ENCODE measurements at regions not wholly inside any gene's neighbourhood (a gene's known extent, or its start where the extent isn't known, plus 50 kb on each side); places are given as distances from the start of the nearest gene placed in this dataset.
"Not testable (repeated sequence)": the region's sequence is repeated elsewhere in the genome, so short reads cannot be mapped to it uniquely, and the experiment has no call there.

DNA sequence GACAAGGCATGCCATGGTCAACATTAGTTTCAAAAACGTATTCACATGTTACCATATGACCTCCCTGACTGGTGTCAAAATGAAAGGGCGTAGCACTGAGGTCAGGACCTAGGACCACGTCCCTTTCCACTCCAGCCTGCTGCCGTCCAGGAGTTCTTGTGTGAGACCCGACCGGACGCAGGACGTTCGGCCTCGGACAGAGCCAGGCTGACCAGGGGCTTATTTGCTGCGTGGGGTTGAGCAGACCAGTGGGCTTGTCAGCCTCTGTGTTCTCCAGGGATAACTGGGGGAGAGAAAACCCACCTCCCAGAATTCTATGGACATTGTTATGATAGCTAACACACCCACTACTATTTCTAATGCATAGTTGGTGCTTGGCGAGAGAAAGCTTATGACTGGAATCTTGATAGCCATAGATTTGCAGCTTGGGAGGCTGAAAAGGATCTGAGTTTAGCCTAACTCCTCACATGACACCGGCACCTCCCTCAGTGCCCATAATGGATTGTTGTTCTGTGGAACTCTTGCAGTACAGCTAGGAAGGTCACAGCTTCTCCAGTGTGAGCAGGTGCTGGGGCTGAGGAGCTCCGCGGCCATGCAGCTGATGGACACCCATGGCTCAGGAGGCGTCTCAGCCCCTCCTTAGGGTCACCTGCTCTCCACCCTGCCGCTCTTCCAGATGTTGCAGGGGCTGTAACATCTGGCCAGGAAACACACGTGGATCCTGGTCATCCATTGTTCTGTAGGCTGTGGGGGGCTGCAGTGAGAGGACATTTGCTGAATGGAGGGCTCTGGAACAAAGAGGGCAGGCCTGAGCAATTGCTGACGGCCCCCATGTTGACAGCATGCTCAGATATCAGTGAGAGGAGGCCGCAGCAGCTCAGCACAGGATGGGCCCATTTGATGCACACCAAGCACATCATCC lies 368.4 kb downstream of the IRX2 start:
- DNase-seq: no peak

DNA sequence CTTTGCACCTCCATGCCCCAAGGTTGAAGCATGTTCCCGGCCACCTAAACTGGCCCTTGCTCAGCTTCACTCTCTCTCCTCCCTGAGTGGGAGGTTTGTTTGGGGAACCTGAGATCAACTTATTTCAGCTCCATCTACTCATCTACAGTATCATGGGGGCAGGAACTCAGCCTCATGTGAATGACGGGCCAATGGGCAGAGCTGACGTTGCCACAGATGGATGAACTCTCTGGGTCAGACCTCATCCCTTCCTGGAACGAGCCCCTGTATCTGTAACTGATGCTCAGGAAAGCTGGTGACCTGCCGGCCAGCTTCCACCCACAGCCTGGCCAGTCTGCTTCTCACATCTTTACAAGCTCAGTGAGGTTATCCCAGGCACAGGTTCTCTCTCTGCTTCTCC lies 369.6 kb downstream of the IRX2 start:
- no peak for DNase-seq

GRCh38 chr5:2381070-2381469 lies 370.4 kb downstream of the IRX2 start:
- no peak for DNase-seq

DNA sequence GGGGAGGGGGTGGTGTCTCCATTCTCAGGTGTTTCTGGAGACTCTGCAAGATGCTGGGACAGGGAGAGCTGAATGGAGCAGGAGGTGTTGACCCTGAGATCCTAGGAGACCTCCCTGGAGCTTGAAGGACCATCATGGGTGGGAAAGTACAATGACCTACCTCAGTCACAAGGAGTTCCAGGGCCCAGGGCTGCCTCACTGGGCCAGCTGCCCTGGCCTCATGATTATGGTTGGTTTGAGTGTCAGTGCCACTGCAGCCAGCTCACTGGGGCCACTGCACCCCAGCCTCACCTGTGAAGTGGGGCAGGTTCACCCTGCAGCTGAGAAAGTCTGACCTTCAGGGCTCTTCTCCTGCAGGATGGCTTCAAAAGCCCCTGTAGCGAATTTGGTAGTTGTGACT lies 372.5 kb downstream of the IRX2 start:
- no peak for DNase-seq

DNA sequence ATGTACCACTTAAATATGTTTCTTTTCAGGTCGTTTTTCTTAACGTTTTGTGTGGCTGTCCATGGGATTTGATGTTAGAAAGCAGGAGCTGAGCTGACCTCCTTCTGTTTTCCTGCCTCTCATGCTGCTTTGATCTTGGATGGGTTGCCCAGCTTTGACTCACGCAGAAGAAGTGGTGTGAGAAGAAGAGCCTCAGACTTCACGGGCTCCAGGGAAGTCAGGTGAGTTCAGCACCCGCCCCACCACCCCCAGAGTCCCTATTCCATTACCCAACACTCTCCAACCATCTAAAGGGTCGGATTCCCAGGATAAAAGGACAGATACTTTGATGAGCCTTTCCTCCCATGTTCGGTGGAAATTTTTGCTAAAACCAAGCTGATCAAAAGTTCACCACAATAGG lies 373.4 kb downstream of the IRX2 start:
- DNase-seq: no peak

DNA sequence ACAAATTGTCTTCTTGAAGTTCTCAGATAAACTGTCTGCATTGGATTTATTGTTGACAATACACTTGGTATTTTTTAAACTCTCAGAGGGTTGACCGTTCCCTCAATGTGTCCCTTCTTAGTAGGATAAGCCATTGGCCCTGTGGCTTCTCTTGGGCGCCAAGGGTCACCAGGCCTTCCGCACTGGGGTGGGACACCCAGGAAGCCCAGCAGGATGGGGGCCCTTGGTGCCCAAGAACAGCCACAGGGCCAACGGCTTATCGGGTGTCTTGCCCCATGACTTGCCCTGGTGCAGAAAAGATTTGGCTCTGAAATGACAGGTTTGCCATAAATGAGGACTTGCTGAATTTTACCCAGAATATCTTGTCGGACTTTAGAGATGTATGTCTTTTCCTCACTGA lies 375.0 kb downstream of the IRX2 start:
- DNase-seq: no peak

GRCh38 chr5:2375757-2376250 lies 375.7 kb downstream of the IRX2 start:
- no peak for DNase-seq

DNA sequence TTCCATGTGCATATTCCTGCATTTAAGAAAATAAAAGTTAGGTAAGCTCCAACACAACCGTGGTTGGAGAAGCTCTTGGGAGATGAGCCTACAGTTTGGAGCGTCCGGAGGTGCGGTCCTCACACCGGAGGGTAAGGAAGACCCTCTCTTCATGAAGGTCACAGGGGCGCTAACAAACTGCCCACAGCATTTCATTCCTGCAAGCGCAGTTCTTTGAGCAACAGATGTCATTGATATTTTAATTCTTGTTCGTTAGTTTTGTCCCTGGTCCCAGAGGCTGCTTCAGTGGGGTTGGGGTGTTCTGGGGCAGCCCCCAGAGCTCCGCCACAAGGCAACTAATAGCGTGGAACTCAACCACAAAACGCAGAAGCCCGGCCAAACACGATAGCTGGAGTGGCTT lies 376.2 kb downstream of the IRX2 start:
- DNase-seq: no peak

DNA sequence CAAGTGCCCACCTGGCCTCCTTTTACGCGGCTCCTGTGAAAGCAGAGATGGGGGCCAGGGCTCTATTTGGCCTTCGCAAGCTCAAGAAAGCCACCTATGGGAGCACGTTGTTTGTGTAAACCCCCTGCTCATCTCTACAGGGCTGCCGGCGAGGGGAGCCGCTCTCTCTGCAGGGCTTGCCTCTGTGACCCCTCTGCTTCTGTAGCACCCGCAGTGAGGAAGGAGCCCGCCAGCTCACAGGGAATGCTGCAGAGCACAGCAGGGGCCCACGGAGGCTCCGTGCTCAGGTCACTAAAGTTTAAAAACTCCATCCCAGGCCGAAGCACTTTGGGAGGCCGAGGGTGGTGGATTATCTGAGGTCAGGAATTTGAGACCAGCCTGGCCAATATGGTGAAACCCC lies 376.8 kb downstream of the IRX2 start:
- DNase-seq: no peak

DNA sequence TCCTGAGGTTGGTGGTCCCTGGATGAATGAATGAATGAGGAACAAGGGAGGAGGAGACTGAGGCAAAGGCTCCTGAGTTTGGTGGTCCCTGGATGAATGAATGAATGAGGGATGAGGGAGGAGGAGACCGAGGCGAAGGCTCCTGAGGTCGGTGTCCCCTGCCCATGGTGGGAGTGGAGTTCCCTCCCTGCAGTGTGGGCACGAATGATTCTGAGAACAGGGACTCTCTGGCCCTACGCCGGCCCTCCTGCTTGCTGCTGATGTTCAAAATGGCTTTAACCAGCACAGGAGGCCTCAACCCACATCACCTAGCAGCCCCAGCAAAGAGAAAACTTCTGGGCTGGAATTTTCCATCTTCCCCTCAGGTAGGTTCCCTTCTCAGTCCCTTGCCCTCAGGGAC lies 377.8 kb downstream of the IRX2 start:
- no peak for DNase-seq

DNA sequence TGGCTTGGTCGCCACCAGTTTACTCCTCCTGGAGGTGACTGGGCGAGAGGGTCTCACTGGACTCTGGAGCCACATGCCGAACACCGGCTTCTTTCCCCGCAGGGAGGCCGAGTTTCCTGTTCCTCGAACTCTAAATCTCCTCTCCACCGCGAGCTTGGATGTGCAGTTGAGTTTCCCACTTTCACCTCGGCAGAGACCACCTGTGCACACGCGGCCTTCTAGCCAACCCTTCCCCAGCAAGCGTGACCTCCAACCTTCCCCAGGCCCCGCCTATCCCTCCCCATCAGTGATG lies 380.1 kb downstream of the IRX2 start:
- DNase-seq: no peak

GRCh38 chr5:2370626-2371418 lies 380.7 kb downstream of the IRX2 start:
- DNase-seq: no peak

DNA sequence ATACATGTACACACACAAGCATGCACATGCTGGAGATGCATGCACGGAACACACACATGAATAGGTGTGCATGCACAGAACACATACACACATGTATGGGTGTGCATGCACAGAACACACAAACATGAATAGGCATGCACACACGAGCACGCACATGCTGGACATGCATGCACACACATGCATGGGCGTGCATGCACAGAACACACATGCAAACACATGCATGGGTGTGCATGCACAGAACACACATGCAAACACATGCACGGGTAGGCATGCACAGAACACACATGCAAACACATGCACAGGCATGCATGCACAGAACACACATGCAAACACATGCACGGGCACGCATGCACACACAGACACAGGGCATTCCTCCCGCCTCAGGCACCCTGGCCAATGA lies 382.3 kb downstream of the IRX2 start:
- no peak for DNase-seq

DNA sequence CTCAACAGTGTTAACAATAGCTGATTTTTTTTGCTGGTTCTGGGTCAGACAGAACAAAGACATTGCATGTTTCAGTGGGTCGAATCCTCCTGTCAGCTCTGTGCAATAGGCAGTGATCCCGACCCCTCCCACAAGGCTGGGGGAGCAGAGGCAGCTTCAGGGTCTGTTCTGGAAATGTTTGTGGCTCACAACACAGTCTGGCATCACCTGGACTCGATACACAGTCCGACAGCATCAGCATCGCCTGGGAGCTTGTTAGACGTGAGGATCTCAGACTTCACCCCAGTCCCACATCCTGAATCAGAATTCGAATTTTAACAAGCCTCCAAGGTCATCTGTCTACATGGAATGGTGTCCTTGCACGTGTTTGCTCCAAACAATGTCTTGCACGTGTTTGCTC lies 384.7 kb downstream of the IRX2 start:
- DNase-seq: no peak

- DNase-seq: no peak
Observed at GRCh38 chr5:2357309-2357708, 394.2 kb downstream of the IRX2 start.

DNA sequence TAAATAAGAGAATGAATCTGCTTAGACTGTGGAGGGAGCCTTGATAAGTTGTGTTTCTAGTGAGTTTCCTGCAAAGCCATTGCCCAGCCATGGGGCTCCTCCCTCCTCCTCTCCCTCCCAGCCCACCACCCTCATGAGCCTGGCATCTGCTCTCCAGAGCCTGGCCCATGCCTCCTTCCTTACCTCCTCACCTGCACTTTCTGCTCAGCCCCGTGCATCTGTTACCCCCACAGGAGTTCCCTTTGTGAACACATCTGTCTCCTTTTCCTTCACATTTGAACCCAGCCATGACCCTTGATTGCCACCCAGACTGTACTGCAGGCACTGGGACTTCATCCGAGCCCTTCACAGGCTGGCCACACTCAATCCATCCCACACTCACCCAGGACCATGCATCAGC lies 395.6 kb downstream of the IRX2 start:
- DNase-seq: no peak

DNA sequence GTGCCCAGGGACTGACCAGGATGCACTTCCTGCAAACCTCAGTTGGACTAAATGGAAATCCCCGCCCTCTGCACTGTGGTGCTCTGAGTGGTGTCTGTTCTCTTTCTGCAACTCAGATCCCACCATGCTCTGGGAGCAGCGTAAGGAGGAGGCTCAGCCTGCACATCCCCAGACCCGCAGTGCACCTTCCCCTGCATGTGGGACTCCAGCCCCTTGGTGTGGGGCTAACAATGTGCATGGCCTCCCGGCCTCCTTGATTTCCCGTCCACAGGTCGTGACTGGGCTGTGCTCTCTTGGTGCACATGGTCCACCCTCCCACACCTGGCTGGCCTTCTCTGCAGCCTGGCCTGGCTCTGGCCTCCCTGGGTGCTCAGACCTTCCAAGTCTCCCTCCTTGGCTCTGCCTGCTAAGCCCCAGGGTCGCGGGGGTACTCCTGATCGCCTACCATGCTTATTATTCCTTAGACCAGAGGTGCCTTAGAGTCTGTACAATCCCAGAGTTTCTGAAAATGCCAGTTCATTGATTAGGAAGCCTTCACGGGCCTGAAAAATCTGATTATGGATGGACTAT lies 397.5 kb downstream of the IRX2 start:
- DNase-seq: no peak

GRCh38 chr5:2353211-2353610 lies 398.3 kb downstream of the IRX2 start:
- no peak for DNase-seq

- DNase-seq: no peak
Observed at GRCh38 chr5:2352101-2352861, 399.2 kb downstream of the IRX2 start.

DNA sequence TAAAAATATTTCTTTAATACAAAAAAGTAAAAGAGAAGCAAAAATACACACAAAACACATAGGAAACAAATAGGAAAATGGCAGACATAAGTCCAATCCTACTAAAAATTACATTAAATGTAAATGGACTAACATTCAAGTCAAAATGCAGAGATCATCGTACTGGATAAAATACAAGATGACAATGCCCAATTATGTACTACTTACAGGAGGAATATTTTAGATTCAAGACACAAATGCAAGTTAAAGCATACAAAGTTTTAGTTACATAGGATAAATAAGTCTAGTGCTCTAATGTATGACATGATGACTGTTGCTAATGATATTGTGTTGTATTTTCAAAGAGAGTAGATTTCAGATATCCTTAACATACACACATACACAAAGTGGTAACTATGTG lies 401.7 kb downstream of the IRX2 start:
- DNase-seq: not testable (repeated sequence)

- DNase-seq: no peak
Observed at GRCh38 chr5:2338686-2339085, 412.8 kb downstream of the IRX2 start.

Measured in muscle of arm (tissue), 1 donor.